Mesendoderm (in vitro differentiated cells): ENCODE measurements at regions not wholly inside any gene's neighbourhood (a gene's known extent, or its start where the extent isn't known, plus 50 kb on each side); places are given as distances from the start of the nearest gene placed in this dataset.
A peak's percentile ranks its signal among the peaks of the same experiment; 100 is the strongest.

Experiments
- DNase-seq: peaks from one replicate; pipeline ENCODE4 v3.0.0; 2013
- H2AK5ac ChIP-seq: 2 replicates; pipeline ENCODE4 v1.6.1; 2013; ENCODE audit warnings: low read length, inconsistent platforms
- H2BK120ac ChIP-seq: 2 replicates; pipeline ENCODE4 v1.6.1; 2013; ENCODE audit warnings: low read depth, mild to moderate bottlenecking, low read length, moderate library complexity, mixed read lengths
- H2BK15ac ChIP-seq: replicated peaks from 2 replicates; pipeline ENCODE4 v1.6.1; 2013; ENCODE audit warnings: low read depth, mild to moderate bottlenecking, moderate library complexity
- H2BK5ac ChIP-seq: 2 replicates; pipeline ENCODE4 v1.6.1; 2013; ENCODE audit warnings: low read length, inconsistent platforms
- H3K18ac ChIP-seq: 2 replicates; pipeline ENCODE4 v1.6.1; 2013; ENCODE audit warnings: mild to moderate bottlenecking, low read length, mixed read lengths
- H3K23ac ChIP-seq: one replicate; pipeline ENCODE4 v1.6.1; 2013; ENCODE audit warnings: low read length
- H3K27ac ChIP-seq: 2 replicates; pipeline ENCODE4 v1.5.1; 2013; ENCODE audit warnings: low read depth, mild to moderate bottlenecking, inconsistent platforms, low read length, moderate library complexity
- H3K27me3 ChIP-seq: 2 replicates; pipeline ENCODE4 v1.6.1; 2013; ENCODE audit warnings: low read length, control low read depth, mild to moderate bottlenecking, inconsistent platforms; ENCODE audit not compliant: insufficient read depth, poor library complexity
- H3K36me3 ChIP-seq: 2 replicates; pipeline ENCODE4 v1.6.1; 2013; ENCODE audit warnings: low read length, inconsistent platforms; ENCODE audit not compliant: control insufficient read depth, insufficient read depth
- H3K4ac ChIP-seq: one replicate; pipeline ENCODE4 v1.6.1; 2013; ENCODE audit warnings: low read depth, mild to moderate bottlenecking, low read length, moderate library complexity
- H3K4me1 ChIP-seq: 2 replicates; pipeline ENCODE4 v1.6.1; 2013; ENCODE audit warnings: low read depth, low read length, inconsistent platforms; ENCODE audit not compliant: control insufficient read depth
- H3K4me2 ChIP-seq: 2 replicates; pipeline ENCODE4 v1.6.1; 2013; ENCODE audit warnings: low read length
- H3K4me3 ChIP-seq: 2 replicates; pipeline ENCODE4 v1.5.1; 2013; ENCODE audit warnings: mild to moderate bottlenecking, low read length
- H3K56ac ChIP-seq: one replicate; pipeline ENCODE4 v1.6.1; 2013; ENCODE audit warnings: low read length
- H3K79me1 ChIP-seq: 2 replicates; pipeline ENCODE4 v1.6.1; 2013; ENCODE audit warnings: low read length, inconsistent platforms
- H3K79me2 ChIP-seq: 2 replicates; pipeline ENCODE4 v1.6.1; 2013; ENCODE audit warnings: mild to moderate bottlenecking, low read length; ENCODE audit not compliant: control insufficient read depth, insufficient read depth
- H3K9ac ChIP-seq: 2 replicates; pipeline ENCODE4 v1.6.1; 2013; ENCODE audit warnings: low read length, inconsistent platforms
- H4K5ac ChIP-seq: one replicate; pipeline ENCODE4 v1.6.1; 2013; ENCODE audit warnings: low read length
- H4K8ac ChIP-seq: one replicate; pipeline ENCODE4 v1.6.1; 2013; ENCODE audit warnings: low read depth, mild to moderate bottlenecking, control low read depth, low read length, moderate library complexity
- WGBS: extraction: QIAGEN DNeasy Blood & Tissue Kit; methylation state at CpG from one replicate; pipeline ENCODE4 v1.1.7; 2013; ENCODE audit warnings: low lambda C conversion rate, missing lambda C conversion rate; ENCODE audit not compliant: insufficient coverage; ENCODE audit errors: extremely low coverage; 5-methylcytosine and 5-hydroxymethylcytosine counted together

DNA sequence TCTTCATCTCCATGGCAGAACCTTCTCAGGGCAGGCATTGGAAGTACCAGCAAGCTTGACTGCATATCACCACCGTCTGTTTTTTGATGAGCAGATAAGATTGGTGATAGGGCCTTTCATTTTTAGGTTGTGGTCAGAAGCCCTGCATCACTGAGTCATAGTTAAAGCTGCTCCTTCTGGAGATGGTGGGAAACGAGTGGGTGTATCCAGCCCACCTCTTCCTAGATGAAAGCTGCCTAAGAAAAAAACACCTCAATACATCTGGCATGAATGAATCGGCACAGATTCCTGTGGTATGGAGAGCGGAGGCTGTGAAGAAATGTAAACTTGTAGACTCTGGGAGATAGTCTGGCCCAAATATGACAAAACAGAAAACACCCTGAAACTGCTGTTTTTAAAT lies 248.7 kb upstream of the EGLN3 start:
- Histone ChIP-seq H3K4me3 (no peak overlapping the region), H3K36me3 (no peaks in the 10 kb centered on the region), H2AK5ac (no peak overlapping the region), H3K27ac (no peak overlapping the region), H3K56ac (no peak overlapping the region), H2BK15ac (no peak overlapping the region), H3K4me1 (no peaks in the 10 kb centered on the region), H3K4me2 (no peak overlapping the region), H4K8ac (no peak overlapping the region), H3K18ac (no peak overlapping the region), H2BK120ac (no peak overlapping the region), H3K79me1 (no peaks in the 10 kb centered on the region), H3K79me2 (no peaks in the 10 kb centered on the region), H2BK5ac (no peak overlapping the region), H3K9ac (no peak overlapping the region), H4K5ac (no peak overlapping the region), H3K4ac (no peak overlapping the region), H3K23ac (no peak overlapping the region), H3K27me3 (no peaks in the 10 kb centered on the region)
- peak; percentile 11 for DNase-seq
- WGBS: no CpG with 5 or more reads among the region's 4 CpGs

- Histone ChIP-seq H3K36me3 (no peaks in the 10 kb centered on the region), H4K8ac (no peak overlapping the region), H3K79me1 (no peaks in the 10 kb centered on the region), H3K4me2 (no peak overlapping the region), H3K4ac (no peak overlapping the region), H3K27ac (no peak overlapping the region), H2BK5ac (no peak overlapping the region), H2BK120ac (no peak overlapping the region), H2AK5ac (no peak overlapping the region), H2BK15ac (no peak overlapping the region), H3K9ac (no peak overlapping the region), H3K23ac (no peak overlapping the region), H4K5ac (no peak overlapping the region), H3K4me3 (no peak overlapping the region), H3K56ac (no peak overlapping the region), H3K4me1 (no peaks in the 10 kb centered on the region), H3K79me2 (no peaks in the 10 kb centered on the region), H3K27me3 (no peaks in the 10 kb centered on the region), H3K18ac (no peak overlapping the region)
- no CpG with 5 or more reads among the region's 4 CpGs for WGBS
- DNase-seq: no peak
Observed at GRCh38 chr14:34198096-34198495, 247.2 kb upstream of the EGLN3 start.

- Histone ChIP-seq H3K23ac (no peak overlapping the region), H3K4me2 (no peak overlapping the region)
Observed at GRCh38 chr14:34195964-34196363, 245.1 kb upstream of the EGLN3 start.

DNA sequence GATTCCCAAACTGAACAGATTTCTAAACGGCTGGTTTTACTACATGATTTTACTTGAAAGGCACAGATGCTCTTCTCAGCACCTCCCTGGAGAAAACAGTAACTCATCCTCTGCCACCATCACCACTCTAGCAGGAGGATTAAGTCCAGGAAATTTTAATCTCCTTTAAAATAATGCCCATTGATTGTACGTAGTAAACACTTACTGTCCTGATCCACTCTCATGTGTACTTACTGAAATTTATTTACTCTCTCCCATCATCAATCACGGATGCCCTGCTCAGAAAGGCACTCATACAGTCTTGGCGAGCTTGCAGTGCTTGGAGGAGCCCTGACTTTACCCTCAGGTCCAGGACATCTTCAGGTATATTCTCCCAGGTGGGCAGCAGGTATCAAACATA lies 239.8 kb upstream of the EGLN3 start:
- Histone ChIP-seq H3K4me3 (no peak overlapping the region), H3K27ac (no peak overlapping the region), H3K4me1 (no peaks in the 10 kb centered on the region), H2AK5ac (no peak overlapping the region), H4K5ac (no peak overlapping the region), H2BK15ac (no peak overlapping the region), H3K79me2 (no peaks in the 10 kb centered on the region), H3K4ac (no peak overlapping the region), H3K56ac (no peak overlapping the region), H3K4me2 (no peak overlapping the region), H3K79me1 (no peaks in the 10 kb centered on the region), H3K23ac (no peak overlapping the region), H3K18ac (no peak overlapping the region), H3K27me3 (no peaks in the 10 kb centered on the region), H4K8ac (no peak overlapping the region), H3K9ac (no peak overlapping the region), H2BK120ac (no peak overlapping the region), H2BK5ac (no peak overlapping the region), H3K36me3 (no peaks in the 10 kb centered on the region)
- no CpG with 5 or more reads among the region's 4 CpGs for WGBS
- no peak for DNase-seq

More at GRCh38 chr14:34195964-34196363, 245.1 kb upstream of the EGLN3 start:
- H3K27ac ChIP-seq: no peak overlapping the region
- H2BK120ac ChIP-seq: no peak overlapping the region
- no peaks in the 10 kb centered on the region for H3K79me1 ChIP-seq
- no peaks in the 10 kb centered on the region for H3K27me3 ChIP-seq
- no peak overlapping the region for H2BK15ac ChIP-seq
- no peak overlapping the region for H3K56ac ChIP-seq
- H3K4me1 ChIP-seq: no peaks in the 10 kb centered on the region
- no peak overlapping the region for H3K18ac ChIP-seq
- H4K8ac ChIP-seq: no peak overlapping the region
- no peak overlapping the region for H3K4me3 ChIP-seq
- H3K79me2 ChIP-seq: no peaks in the 10 kb centered on the region
- H3K4ac ChIP-seq: no peak overlapping the region
- no peak overlapping the region for H2BK5ac ChIP-seq
- H3K9ac ChIP-seq: no peak overlapping the region
- DNase-seq: no peak
- no peak overlapping the region for H2AK5ac ChIP-seq
- H3K36me3 ChIP-seq: no peaks in the 10 kb centered on the region
- H4K5ac ChIP-seq: no peak overlapping the region

- Histone ChIP-seq H3K4me2 (no peak overlapping the region), H4K5ac (no peak overlapping the region), H3K36me3 (no peaks in the 10 kb centered on the region), H2AK5ac (no peak overlapping the region), H3K9ac (no peak overlapping the region), H3K79me2 (no peaks in the 10 kb centered on the region), H2BK15ac (no peak overlapping the region), H2BK120ac (no peak overlapping the region), H3K18ac (no peak overlapping the region), H3K56ac (no peak overlapping the region), H3K27me3 (no peaks in the 10 kb centered on the region), H3K4me3 (no peak overlapping the region), H3K4me1 (no peaks in the 10 kb centered on the region), H3K27ac (no peak overlapping the region), H3K79me1 (no peaks in the 10 kb centered on the region), H2BK5ac (no peak overlapping the region), H4K8ac (no peak overlapping the region), H3K23ac (no peak overlapping the region), H3K4ac (no peak overlapping the region)
- DNase-seq: no peak
- WGBS: no CpG with 5 or more reads among the region's 3 CpGs
Observed at GRCh38 chr14:34189866-34190265, 239.0 kb upstream of the EGLN3 start.

DNA sequence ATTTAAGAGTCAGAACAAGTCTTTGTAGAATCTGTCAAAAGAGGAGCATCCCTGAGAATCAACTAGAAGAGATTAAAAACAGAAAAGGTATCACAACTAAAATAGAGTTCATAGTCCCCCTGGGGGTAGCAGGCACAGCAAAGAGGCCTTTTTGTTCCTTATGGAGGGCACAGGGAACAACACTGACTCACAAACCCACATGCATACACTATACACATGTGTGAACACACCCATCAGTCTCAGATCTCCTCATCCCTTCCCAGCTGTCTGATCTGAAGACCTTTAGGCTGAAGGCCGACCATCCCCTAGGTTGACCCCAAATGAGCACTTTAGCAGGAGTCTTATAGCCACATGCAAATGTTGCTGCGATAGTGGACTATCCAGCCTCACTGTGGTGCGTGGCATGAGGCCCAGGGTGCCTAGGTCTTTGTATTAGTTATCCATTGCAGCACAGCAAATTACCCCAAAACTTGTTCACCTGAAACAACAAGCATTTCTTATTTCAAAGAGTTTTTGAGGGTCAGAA lies 236.7 kb upstream of the EGLN3 start:
- H2BK5ac ChIP-seq: no peak overlapping the region
- H3K4me3 ChIP-seq: no peak overlapping the region
- no peak overlapping the region for H3K56ac ChIP-seq
- H4K5ac ChIP-seq: no peak overlapping the region
- H2AK5ac ChIP-seq: no peak overlapping the region
- H3K9ac ChIP-seq: no peak overlapping the region
- WGBS: no CpG with 5 or more reads among the region's 3 CpGs
- H3K4me2 ChIP-seq: no peak overlapping the region
- H2BK120ac ChIP-seq: no peak overlapping the region
- no peak overlapping the region for H3K18ac ChIP-seq
- H3K4ac ChIP-seq: no peak overlapping the region
- no peak overlapping the region for H3K27ac ChIP-seq
- no peaks in the 10 kb centered on the region for H3K79me2 ChIP-seq
- no peaks in the 10 kb centered on the region for H3K36me3 ChIP-seq
- H4K8ac ChIP-seq: no peak overlapping the region
- H3K4me1 ChIP-seq: no peaks in the 10 kb centered on the region
- no peak overlapping the region for H2BK15ac ChIP-seq
- no peak overlapping the region for H3K23ac ChIP-seq
- DNase-seq: no peak
- H3K79me1 ChIP-seq: no peaks in the 10 kb centered on the region
- H3K27me3 ChIP-seq: no peaks in the 10 kb centered on the region
